ENCODE measurements at regions not wholly inside any gene's neighbourhood (a gene's known extent, or its start where the extent isn't known, plus 50 kb on each side); places are given as distances from the start of the nearest gene placed in this dataset.
"Not testable (repeated sequence)": the region's sequence is repeated elsewhere in the genome, so short reads cannot be mapped to it uniquely, and the experiment has no call there.

DNA sequence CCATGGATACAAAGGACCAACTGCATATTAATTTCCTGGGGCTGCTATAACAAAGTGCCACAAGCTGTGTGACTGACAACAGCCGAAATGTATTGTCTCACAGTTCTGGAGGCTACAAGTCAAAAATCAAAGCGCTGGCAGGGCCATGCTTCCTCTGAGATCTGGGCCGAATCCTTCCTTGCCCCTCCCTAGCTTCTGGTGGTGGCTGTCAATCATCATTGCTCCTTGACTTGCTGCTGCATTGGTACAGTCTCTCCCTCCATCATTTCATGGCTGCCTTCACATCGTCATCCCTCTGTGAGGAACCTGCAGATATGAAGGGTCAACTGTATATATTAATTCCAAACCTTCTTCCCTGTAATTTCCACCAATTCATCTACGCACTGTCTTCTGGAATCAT, 118.3 kb downstream of the EXOC5 start:
- H3K36me3 Mint-ChIP-seq (ENCODE audit: low read depth), result no peaks in the 10 kb centered on the region
- CTCF ChIA-PET, result no interaction called here
- POLR2A ChIA-PET, result no interaction called here
- H3K27me3 Mint-ChIP-seq (ENCODE audit: low read depth), result no peaks in the 10 kb centered on the region
- H3K4me3 Mint-ChIP-seq, result no peak overlapping the region
- H3K27ac Mint-ChIP-seq, result no peak overlapping the region
- ATAC-seq (no peak), DNase-seq (no peak)
- H3K9me3 Mint-ChIP-seq (ENCODE audit: insufficient read depth), result no peaks in the 10 kb centered on the region
- H3K4me1 Mint-ChIP-seq (ENCODE audit: low read depth), result no peaks in the 10 kb centered on the region

DNA sequence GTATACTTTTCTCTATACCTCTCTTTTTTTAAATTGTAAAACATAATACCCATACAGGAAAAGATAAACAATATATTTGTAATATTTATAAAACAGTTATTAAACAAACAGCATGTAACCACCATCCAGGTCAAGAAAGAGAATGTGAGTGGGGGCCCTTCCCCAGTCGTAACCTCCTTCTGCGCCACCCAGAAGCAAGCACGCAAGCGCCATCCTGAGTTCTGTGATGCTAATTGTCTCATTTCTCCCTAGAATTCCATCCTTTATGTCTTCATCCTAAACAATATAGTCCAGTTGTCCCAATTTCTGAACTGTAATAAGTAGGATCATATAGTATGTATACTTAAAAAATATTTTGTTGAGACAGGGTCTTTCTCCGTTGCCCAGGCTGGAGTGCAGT, 129.5 kb downstream of the EXOC5 start:
- POLR2A ChIA-PET, result no interaction called here
- H3K9me3 Mint-ChIP-seq (ENCODE audit: insufficient read depth), result peaks cover 7% of the 10 kb centered on the region
- ATAC-seq (no peak), DNase-seq (no peak)
- H3K4me3 Mint-ChIP-seq, result no peak overlapping the region
- H3K36me3 Mint-ChIP-seq (ENCODE audit: low read depth), result no peaks in the 10 kb centered on the region
- H3K27me3 Mint-ChIP-seq (ENCODE audit: low read depth), result no peaks in the 10 kb centered on the region
- no peak overlapping the region for H3K27ac Mint-ChIP-seq
- no peaks in the 10 kb centered on the region for H3K4me1 Mint-ChIP-seq (ENCODE audit: low read depth)
- CTCF ChIA-PET, result no interaction called here

DNA sequence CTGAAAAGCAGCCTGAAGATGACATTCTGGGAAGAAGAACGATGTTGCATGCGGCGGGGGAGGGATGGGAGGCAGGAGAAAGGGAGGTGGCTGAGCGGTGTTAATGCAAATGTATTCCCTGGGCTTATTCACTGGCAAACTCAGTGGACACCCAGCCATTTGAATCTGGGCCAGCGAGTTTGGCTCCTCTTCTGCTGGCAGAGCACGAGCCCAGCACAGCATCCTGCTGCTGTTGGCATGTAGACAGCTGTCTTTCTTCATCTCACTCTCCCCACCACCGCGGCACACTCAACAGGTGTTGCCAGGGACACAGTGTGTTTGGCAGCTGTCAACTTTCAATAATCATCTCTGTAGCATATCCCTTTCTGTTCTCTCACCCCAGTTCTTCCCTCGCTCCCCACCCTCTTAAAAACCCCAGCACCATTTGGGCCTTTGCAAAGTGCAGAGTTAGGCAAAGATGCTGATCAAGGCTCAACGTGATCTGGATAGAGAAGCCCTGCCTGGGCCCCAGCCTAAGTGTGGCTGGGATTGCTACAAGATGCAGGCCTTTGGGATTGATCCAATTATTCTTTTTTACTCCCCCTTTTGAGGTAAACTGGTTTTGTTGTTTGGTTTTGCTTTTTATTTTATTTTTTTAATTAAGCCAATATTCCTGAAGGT, 131.9 kb downstream of the EXOC5 start:
- CTCF ChIA-PET, result no interaction called here

DNA sequence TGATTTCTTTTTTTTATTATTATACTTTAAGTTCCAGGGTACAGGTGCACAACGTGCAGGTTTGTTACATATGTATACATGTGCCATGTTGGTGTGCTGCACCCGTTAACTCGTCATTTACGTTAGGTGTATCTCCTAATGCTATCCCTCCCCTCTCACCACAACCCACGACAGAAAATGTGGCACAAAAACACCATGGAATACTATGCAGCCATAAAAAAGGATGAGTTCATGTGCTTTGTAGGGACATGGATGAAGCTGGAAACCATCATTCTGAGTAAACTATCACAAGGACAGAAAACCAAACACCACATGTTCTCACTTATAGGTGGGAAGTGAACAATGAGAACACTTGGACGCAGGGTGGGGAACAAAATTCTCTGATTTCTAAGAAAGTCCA, 140.9 kb downstream of the EXOC5 start:
- H3K4me1 Mint-ChIP-seq (ENCODE audit: low read depth); POLR2A ChIA-PET; H3K4me3 Mint-ChIP-seq; H3K36me3 Mint-ChIP-seq (ENCODE audit: low read depth); ATAC-seq; DNase-seq; CTCF ChIA-PET; H3K27me3 Mint-ChIP-seq (ENCODE audit: low read depth); H3K27ac Mint-ChIP-seq; H3K9me3 Mint-ChIP-seq (ENCODE audit: insufficient read depth): not testable (repeated sequence)

More for the DNA sequence above, 131.9 kb downstream of the EXOC5 start:
- DNase-seq, result no peak
- H3K4me1 Mint-ChIP-seq (ENCODE audit: low read depth), result no peaks in the 10 kb centered on the region
- no peaks in the 10 kb centered on the region for H3K36me3 Mint-ChIP-seq (ENCODE audit: low read depth)
- no peak overlapping the region for H3K27ac Mint-ChIP-seq
- POLR2A ChIA-PET, result no interaction called here
- peaks cover 11% of the 10 kb centered on the region for H3K9me3 Mint-ChIP-seq (ENCODE audit: insufficient read depth)
- ATAC-seq, result no peak
- H3K4me3 Mint-ChIP-seq, result no peak overlapping the region
- no peaks in the 10 kb centered on the region for H3K27me3 Mint-ChIP-seq (ENCODE audit: low read depth)

DNA sequence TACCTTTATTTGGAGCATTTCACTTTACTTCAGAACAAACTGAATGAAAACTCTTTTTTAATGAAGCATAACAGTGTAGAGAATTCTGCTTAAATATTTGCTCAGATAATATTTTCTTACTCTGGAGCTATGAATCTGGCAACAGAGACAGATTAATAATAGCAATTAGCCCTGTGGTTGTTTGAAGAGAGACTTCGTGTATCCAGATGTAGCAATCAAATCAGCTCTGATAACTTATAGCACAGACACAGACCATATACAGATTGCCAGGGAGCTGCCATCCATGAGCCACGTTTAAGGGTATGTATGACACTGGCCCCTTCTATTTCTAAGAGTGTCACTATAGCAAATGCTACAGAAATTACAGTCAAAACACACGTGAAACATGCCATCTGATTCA, 146.6 kb downstream of the EXOC5 start:
- Mint-ChIP-seq H3K4me1 (ENCODE audit: low read depth) (no peaks in the 10 kb centered on the region), H3K27me3 (ENCODE audit: low read depth) (peaks cover 2% of the 10 kb centered on the region), H3K9me3 (ENCODE audit: insufficient read depth) (no peaks in the 10 kb centered on the region), H3K27ac (no peak overlapping the region), H3K4me3 (no peak overlapping the region), H3K36me3 (ENCODE audit: low read depth) (no peaks in the 10 kb centered on the region)
- CTCF ChIA-PET, result interaction anchor here (1.0 kb wide), 1 partner anchor 631 kb away, joined by 3 read pairs; no protein-coding TSS in a partner anchor
- POLR2A ChIA-PET, result no interaction called here
- DNase-seq (no peak), ATAC-seq (no peak)

DNA sequence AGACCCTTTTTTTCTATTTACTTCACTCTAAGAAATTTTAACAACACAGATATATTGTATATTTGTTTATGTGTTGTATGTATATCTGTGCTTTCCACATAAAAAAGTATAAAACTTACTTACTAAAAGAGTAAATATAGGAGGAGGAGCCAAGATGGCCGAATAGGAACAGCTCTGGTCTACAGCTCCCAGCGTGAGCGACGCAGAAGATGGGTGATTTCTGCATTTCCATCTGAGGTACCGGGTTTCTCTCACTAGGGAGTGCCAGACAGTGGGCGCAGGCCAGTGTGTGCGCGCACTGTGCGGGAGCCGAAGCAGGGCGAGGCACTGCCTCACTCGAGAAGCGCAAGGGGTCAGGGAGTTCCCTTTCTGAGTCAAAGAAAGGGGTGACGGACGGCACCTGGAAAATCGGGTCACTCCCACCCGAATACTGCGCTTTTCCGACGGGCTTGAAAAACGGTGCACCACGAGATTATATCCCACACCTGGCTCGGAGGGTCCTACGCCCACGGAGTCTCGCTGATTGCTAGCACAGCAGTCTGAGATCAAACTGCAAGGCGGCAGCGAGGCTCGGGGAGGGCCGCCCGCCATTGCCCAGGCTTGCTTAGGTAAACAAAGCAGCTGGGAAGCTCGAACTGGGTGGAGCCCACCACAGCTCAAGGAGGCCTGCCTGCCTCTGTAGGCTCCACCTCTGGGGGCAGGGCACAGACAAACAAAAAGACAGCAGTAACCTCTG, 156.5 kb downstream of the EXOC5 start:
- H3K36me3 Mint-ChIP-seq (ENCODE audit: low read depth); POLR2A ChIA-PET; H3K27ac Mint-ChIP-seq; CTCF ChIA-PET; DNase-seq; H3K4me3 Mint-ChIP-seq; H3K27me3 Mint-ChIP-seq (ENCODE audit: low read depth); H3K4me1 Mint-ChIP-seq (ENCODE audit: low read depth); ATAC-seq; H3K9me3 Mint-ChIP-seq (ENCODE audit: insufficient read depth): not testable (repeated sequence)

DNA sequence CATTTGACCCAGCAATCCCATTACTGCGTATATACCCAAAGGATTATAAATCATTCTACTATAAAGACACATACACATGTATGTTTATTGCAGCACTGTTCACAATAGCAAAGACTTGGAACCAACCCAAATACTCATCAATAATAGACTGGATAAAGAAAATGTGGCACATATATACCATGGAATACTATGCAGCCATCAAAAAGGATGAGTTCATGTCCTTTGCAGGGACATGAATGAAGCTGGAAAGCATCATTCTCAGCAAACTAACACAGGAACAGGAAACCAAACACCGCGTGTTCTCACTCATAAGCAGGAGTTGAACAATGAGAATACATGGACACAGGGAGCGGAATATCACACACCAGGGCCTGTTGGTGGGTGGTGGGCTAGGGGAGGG, 158.3 kb downstream of the EXOC5 start:
- ATAC-seq; H3K27me3 Mint-ChIP-seq (ENCODE audit: low read depth); H3K36me3 Mint-ChIP-seq (ENCODE audit: low read depth); H3K4me1 Mint-ChIP-seq (ENCODE audit: low read depth); CTCF ChIA-PET; POLR2A ChIA-PET; H3K4me3 Mint-ChIP-seq; H3K9me3 Mint-ChIP-seq (ENCODE audit: insufficient read depth); H3K27ac Mint-ChIP-seq; DNase-seq: not testable (repeated sequence)

DNA sequence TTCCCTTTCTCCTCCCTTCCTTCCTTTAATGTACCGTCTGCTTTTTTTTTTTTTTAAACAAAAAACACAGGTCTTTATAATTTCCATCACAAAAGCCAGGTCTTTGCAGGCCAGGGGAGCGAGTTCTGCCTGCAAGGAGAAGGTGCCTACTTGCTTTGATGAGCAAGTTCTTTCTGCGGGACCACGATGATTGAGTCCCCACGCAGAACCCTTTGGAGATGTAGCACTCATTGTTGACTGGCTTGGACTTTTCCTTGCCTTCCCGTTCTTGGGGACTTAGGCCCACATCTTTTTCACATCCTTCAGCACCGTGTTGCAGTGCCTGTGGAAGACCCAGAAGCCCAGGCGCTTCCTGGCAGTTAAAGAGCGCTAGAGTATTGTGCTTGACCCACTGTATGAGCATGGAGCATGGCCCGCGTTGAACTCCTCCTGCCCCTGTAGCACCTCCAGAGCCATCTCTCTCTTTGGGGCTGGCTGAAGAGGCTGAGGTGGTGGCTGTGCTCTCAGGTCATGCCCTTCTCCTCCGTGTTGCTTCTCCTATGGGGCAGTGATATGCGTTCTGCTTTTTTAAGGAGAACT, 177.6 kb downstream of the EXOC5 start:
- ChIA-PET CTCF (no interaction called here), POLR2A (no interaction called here)
- Mint-ChIP-seq H3K9me3 (ENCODE audit: insufficient read depth) (no peaks in the 10 kb centered on the region), H3K27ac (no peak overlapping the region), H3K27me3 (ENCODE audit: low read depth) (no peaks in the 10 kb centered on the region), H3K4me1 (ENCODE audit: low read depth) (no peaks in the 10 kb centered on the region), H3K4me3 (no peak overlapping the region), H3K36me3 (ENCODE audit: low read depth) (no peaks in the 10 kb centered on the region)
- ATAC-seq (no peak), DNase-seq (no peak)

DNA sequence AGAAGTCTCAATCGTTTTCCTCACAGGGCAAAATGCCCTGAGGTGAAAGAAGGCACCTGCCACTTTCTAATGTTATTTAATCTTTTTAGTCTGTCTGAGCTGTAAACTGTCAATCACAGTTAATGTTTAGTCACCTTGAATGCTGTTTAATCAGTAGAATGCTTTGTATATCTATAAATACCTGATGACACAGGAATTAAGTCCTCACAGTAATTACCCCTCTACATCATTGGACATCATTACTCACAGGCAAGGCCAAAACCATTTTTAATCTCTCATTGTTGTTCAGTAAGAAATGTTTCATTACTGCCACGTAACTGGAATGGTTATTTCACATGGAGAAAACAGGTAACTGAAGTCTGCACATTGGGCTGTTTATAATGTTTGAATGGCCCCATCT, 178.8 kb downstream of the EXOC5 start:
- DNase-seq (no peak), ATAC-seq (no peak)
- CTCF ChIA-PET, result no interaction called here
- H3K27me3 Mint-ChIP-seq (ENCODE audit: low read depth), result no peaks in the 10 kb centered on the region
- no peaks in the 10 kb centered on the region for H3K9me3 Mint-ChIP-seq (ENCODE audit: insufficient read depth)
- POLR2A ChIA-PET, result no interaction called here
- no peak overlapping the region for H3K27ac Mint-ChIP-seq
- H3K36me3 Mint-ChIP-seq (ENCODE audit: low read depth), result no peaks in the 10 kb centered on the region
- H3K4me1 Mint-ChIP-seq (ENCODE audit: low read depth), result no peaks in the 10 kb centered on the region
- no peak overlapping the region for H3K4me3 Mint-ChIP-seq

DNA sequence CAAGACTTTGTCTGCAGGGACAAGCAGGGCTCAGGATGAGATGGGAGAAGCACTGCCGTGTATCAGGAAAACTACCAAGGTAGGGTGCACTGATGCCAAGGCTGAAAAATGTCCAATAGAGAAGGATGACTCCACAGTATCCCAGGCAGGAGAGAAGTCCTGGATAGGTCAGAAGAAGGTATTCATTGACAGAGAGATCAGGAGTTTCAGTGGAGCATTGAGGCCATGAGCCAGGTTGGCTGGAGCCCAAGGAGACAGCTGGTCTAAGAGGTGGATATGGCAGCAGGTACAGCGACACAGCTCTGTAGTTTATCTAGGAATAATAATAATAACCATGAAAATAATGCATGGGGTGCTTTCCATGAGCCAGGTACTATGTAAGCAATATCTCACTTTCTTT, 180.9 kb downstream of the EXOC5 start:
- ATAC-seq (no peak), DNase-seq (no peak)
- POLR2A ChIA-PET, result no interaction called here
- no peaks in the 10 kb centered on the region for H3K27me3 Mint-ChIP-seq (ENCODE audit: low read depth)
- no peaks in the 10 kb centered on the region for H3K9me3 Mint-ChIP-seq (ENCODE audit: insufficient read depth)
- H3K36me3 Mint-ChIP-seq (ENCODE audit: low read depth), result no peaks in the 10 kb centered on the region
- H3K4me1 Mint-ChIP-seq (ENCODE audit: low read depth), result no peaks in the 10 kb centered on the region
- no peak overlapping the region for H3K4me3 Mint-ChIP-seq
- H3K27ac Mint-ChIP-seq, result no peak overlapping the region
- CTCF ChIA-PET, result no interaction called here

DNA sequence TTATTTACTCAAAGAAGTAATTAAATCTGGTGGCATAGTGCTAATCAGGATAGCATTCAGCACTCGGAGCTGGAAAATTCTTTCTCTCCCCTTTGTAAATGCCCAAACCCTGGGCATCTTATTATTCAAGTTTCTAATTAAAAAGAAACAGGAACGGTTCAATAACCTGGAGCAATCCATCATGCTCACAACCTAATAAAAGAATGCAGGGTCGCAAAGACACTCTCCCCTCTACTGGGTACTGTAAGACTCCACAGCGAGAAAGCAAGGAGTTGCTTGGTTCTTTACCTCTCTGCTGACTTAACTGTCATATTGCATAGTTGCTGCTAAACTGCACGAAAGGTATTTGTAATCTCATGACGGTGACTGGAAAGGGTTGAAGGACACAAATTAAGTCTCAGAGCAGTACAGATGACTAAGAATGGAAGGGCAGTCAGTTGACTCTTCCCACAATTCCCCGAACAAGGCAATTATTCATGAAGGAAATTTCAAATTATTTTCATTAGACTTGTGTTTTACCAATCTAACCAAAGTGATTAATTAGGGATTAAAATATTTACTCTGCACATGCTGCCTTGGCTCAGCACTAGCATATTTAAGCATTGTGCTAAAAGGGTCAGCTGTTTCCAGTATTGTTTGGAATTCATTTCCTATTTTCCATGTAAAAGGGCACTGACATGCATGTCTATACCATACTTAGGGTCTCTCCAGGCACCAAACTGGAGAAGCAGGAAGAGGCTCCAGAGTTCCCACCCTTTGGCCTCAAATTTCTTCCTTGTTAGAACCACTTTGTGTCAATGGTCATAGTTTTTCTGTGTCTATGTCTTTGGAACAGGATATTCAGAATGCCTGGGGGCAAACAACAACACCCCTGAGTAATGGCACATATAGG, 182.2 kb downstream of the EXOC5 start:
- POLR2A ChIA-PET, result no interaction called here
- no peak for ATAC-seq
- no peaks in the 10 kb centered on the region for H3K9me3 Mint-ChIP-seq (ENCODE audit: insufficient read depth)
- H3K27me3 Mint-ChIP-seq (ENCODE audit: low read depth), result peaks cover 2% of the 10 kb centered on the region
- H3K36me3 Mint-ChIP-seq (ENCODE audit: low read depth), result no peaks in the 10 kb centered on the region
- no peaks in the 10 kb centered on the region for H3K4me1 Mint-ChIP-seq (ENCODE audit: low read depth)
- H3K4me3 Mint-ChIP-seq, result no peak overlapping the region
- no peak overlapping the region for H3K27ac Mint-ChIP-seq
- DNase-seq, result no peak
- CTCF ChIA-PET, result no interaction called here

DNA sequence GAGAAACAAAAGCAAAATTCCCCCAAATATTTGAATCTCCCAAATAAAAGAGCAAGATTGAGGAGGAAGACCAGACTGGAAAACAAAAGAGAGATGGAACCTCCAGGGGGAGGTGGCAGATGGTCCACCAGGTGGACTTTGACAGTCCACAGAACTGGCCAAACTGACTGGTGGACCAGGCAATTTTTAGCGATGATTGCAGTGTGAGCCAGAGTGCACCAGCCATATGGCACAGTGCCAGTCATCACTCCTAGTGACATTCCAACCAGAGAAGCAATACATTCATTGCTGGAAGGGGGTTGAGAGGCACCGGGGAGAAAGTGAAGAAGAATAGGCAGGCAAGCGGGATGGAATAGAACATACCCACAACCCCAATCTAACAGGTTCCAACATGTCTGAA, 182.9 kb downstream of the EXOC5 start:
- DNase-seq (no peak), ATAC-seq (no peak)
- ChIA-PET CTCF (no interaction called here), POLR2A (no interaction called here)
- Mint-ChIP-seq H3K27ac (no peak overlapping the region), H3K36me3 (ENCODE audit: low read depth) (no peaks in the 10 kb centered on the region), H3K9me3 (ENCODE audit: insufficient read depth) (no peaks in the 10 kb centered on the region), H3K27me3 (ENCODE audit: low read depth) (peaks cover 2% of the 10 kb centered on the region), H3K4me3 (no peak overlapping the region), H3K4me1 (ENCODE audit: low read depth) (no peaks in the 10 kb centered on the region)
